GM23338 (cell line): ENCODE measurements at regions not wholly inside any gene's neighbourhood (a gene's known extent, or its start where the extent isn't known, plus 50 kb on each side); places are given as distances from the start of the nearest gene placed in this dataset.
A peak's percentile ranks its signal among the peaks of the same experiment; 100 is the strongest.

Source experiments
- ATAC-seq: fragments of 200-7000 bp; cut with Tn5 transposase; 3 replicates; pipeline ENCODE4 v1.9.1; 2020
- DNase-seq: peaks from one replicate; pipeline ENCODE4 v3.0.0-alpha.2; 2015; ENCODE audit warnings: low spot score
- H2AFZ ChIP-seq: fragments of 200-600 bp; sonication (generic); 2 replicates; pipeline ENCODE4 v1.8.0; 2016; ENCODE audit warnings: antibody characterized with exemption, mild to moderate bottlenecking, moderate library complexity
- H3F3A ChIP-seq: fragments of 200-600 bp; sonication (generic); replicated peaks from 2 replicates; pipeline ENCODE4 v1.8.0; 2017; ENCODE audit warnings: antibody characterized with exemption, mixed run types, low read depth
- H3K27ac ChIP-seq: fragments of 200-600 bp; sonication (generic); 2 replicates; pipeline ENCODE4 v1.6.1; 2016; ENCODE audit warnings: low read depth
- H3K27me3 ChIP-seq: fragments of 200-600 bp; sonication (generic); 2 replicates; pipeline ENCODE4 v1.8.0; 2016; ENCODE audit warnings: mild to moderate bottlenecking, mixed run types, moderate library complexity; ENCODE audit not compliant: insufficient read depth
- H3K36me3 ChIP-seq: fragments of 200-600 bp; sonication (generic); 2 replicates; pipeline ENCODE4 v1.8.0; 2016; ENCODE audit warnings: mild to moderate bottlenecking; ENCODE audit not compliant: insufficient read depth
- H3K4me1 ChIP-seq: fragments of 200-600 bp; sonication (generic); 2 replicates; pipeline ENCODE4 v1.8.0; 2016; ENCODE audit warnings: mild to moderate bottlenecking, moderate library complexity; ENCODE audit not compliant: insufficient read depth
- H3K4me2 ChIP-seq: fragments of 200-600 bp; sonication (generic); 2 replicates; pipeline ENCODE4 v1.7.1; 2017; ENCODE audit warnings: mixed run types
- H3K4me3 ChIP-seq: fragments of 200-600 bp; sonication (generic); 2 replicates; pipeline ENCODE4 v1.6.1; 2016; ENCODE audit warnings: mixed run types
- H3K79me2 ChIP-seq: fragments of 200-600 bp; sonication (generic); replicated peaks from 2 replicates; pipeline ENCODE4 v1.8.0; 2017; ENCODE audit warnings: mild to moderate bottlenecking; ENCODE audit not compliant: insufficient read depth
- H3K9me2 ChIP-seq: fragments of 200-600 bp; sonication (generic); 2 replicates; pipeline ENCODE4 v1.8.0; 2017; ENCODE audit not compliant: insufficient read depth
- H4K20me1 ChIP-seq: fragments of 200-600 bp; sonication (generic); replicated peaks from 2 replicates; pipeline ENCODE4 v1.8.0; 2017; ENCODE audit warnings: mild to moderate bottlenecking; ENCODE audit not compliant: insufficient read depth
- H3K27ac Mint-ChIP-seq: 2 replicates; pipeline ENCODE4 v1.8.0; 2020; ENCODE audit warnings: inconsistent platforms, mild to moderate bottlenecking, moderate library complexity, mixed read lengths
- H3K27me3 Mint-ChIP-seq: 3 replicates; pipeline ENCODE4 v1.8.0; 2022; ENCODE audit warnings: low read depth, mild to moderate bottlenecking, moderate library complexity, mixed read lengths, inconsistent platforms; ENCODE audit not compliant: insufficient read depth, poor library complexity
- H3K36me3 Mint-ChIP-seq: 3 replicates; pipeline ENCODE4 v1.8.0; 2021; ENCODE audit warnings: low read depth, mild to moderate bottlenecking, inconsistent platforms, moderate library complexity, mixed read lengths
- H3K4me1 Mint-ChIP-seq: 3 replicates; pipeline ENCODE4 v1.8.0; 2020; ENCODE audit warnings: mild to moderate bottlenecking, inconsistent platforms, mixed read lengths
- H3K4me3 Mint-ChIP-seq: 3 replicates; pipeline ENCODE4 v1.8.0; 2021; ENCODE audit warnings: moderate library complexity, mild to moderate bottlenecking, inconsistent platforms, mixed read lengths
- H3K9me3 Mint-ChIP-seq: 3 replicates; pipeline ENCODE4 v1.8.0; 2020; ENCODE audit warnings: moderate library complexity, mild to moderate bottlenecking, inconsistent platforms, mixed read lengths
- EZH2 ChIP-seq: fragments of 200-600 bp; sonication (generic); IDR thresholded peaks from one replicate; pipeline ENCODE4 v1.8.0; 2017; ENCODE audit warnings: antibody characterized with exemption, mild to moderate bottlenecking, low read depth; ENCODE audit not compliant: unreplicated experiment
- JUNB ChIP-seq: IDR thresholded peaks from one replicate; pipeline ENCODE4 v1.6.1; 2016; ENCODE audit warnings: antibody characterized with exemption; ENCODE audit not compliant: unreplicated experiment
- POLR2AphosphoS5 ChIP-seq: IDR thresholded peaks from 2 replicates; pipeline ENCODE4 v1.6.1; 2016; ENCODE audit warnings: antibody characterized with exemption, low read depth
- STAT1 ChIP-seq: IDR thresholded peaks from one replicate; pipeline ENCODE4 v1.6.1; 2016; ENCODE audit warnings: antibody characterized with exemption; ENCODE audit not compliant: unreplicated experiment
- TF ChIP-seq, protein P1 (sequence below): IDR thresholded peaks from one replicate; pipeline ENCODE4 v1.6.1; 2018; ENCODE audit warnings: antibody characterized with exemption; ENCODE audit not compliant: unreplicated experiment
- TF ChIP-seq, protein P2 (sequence below), 2 experiments: fragments of 200-600 bp in 1 of 2; sonication (generic) in 1 of 2; conservative IDR thresholded peaks; 2 replicates each; pipeline versions ENCODE4 v1.5.1 to v1.6.1; 2016 to 2017; ENCODE audit warnings: antibody characterized with exemption in 2 of 2, low read depth in 2 of 2, mild to moderate bottlenecking in 2 of 2, moderate library complexity in 1 of 2

DNA sequence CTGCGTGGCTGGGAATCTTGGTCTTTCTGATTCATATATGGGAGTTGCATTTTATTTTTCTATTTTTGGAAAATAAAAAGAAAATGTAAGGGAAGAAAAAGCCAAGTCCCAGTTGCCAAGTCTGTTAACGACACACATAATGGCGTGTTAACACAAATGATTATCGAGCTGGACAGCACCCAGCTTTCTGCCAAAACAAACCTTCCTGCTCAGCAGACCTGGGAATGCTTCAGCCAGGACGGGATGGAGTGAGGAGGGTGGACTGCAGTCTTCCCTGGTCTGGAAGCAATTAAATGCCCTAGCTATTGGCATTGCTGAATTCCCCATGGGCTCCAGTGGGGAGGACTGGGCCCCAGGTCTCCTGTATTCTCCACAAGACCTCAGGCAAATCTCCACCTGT is 184.2 kb upstream of the USP24 start:
- no peak overlapping the region for H2AFZ ChIP-seq
- Mint-ChIP-seq H3K27ac (no peak overlapping the region), H3K36me3 (no peaks in the 10 kb centered on the region), H3K4me3 (no peak overlapping the region), H3K4me1 (no peaks in the 10 kb centered on the region), H3K27me3 (no peaks in the 10 kb centered on the region), H3K9me3 (no peaks in the 10 kb centered on the region)
- no peaks in the 10 kb centered on the region for H3K79me2 ChIP-seq
- no peak for ATAC-seq
- H3F3A ChIP-seq = no peaks in the 10 kb centered on the region
- no peaks in the 10 kb centered on the region for H3K36me3 ChIP-seq
- H3K4me3 ChIP-seq = no peak overlapping the region
- no peaks in the 10 kb centered on the region for H3K4me1 ChIP-seq
- H3K27me3 ChIP-seq = no peaks in the 10 kb centered on the region
- H4K20me1 ChIP-seq = no peaks in the 10 kb centered on the region
- no peak overlapping the region for H3K4me2 ChIP-seq
- H3K27ac ChIP-seq = no peak overlapping the region
- no peak for DNase-seq
- TF ChIP-seq, protein P1, sequence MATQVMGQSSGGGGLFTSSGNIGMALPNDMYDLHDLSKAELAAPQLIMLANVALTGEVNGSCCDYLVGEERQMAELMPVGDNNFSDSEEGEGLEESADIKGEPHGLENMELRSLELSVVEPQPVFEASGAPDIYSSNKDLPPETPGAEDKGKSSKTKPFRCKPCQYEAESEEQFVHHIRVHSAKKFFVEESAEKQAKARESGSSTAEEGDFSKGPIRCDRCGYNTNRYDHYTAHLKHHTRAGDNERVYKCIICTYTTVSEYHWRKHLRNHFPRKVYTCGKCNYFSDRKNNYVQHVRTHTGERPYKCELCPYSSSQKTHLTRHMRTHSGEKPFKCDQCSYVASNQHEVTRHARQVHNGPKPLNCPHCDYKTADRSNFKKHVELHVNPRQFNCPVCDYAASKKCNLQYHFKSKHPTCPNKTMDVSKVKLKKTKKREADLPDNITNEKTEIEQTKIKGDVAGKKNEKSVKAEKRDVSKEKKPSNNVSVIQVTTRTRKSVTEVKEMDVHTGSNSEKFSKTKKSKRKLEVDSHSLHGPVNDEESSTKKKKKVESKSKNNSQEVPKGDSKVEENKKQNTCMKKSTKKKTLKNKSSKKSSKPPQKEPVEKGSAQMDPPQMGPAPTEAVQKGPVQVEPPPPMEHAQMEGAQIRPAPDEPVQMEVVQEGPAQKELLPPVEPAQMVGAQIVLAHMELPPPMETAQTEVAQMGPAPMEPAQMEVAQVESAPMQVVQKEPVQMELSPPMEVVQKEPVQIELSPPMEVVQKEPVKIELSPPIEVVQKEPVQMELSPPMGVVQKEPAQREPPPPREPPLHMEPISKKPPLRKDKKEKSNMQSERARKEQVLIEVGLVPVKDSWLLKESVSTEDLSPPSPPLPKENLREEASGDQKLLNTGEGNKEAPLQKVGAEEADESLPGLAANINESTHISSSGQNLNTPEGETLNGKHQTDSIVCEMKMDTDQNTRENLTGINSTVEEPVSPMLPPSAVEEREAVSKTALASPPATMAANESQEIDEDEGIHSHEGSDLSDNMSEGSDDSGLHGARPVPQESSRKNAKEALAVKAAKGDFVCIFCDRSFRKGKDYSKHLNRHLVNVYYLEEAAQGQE = no peak
- TF ChIP-seq STAT1 = no peak
- TF ChIP-seq POLR2AphosphoS5 = no peak
- TF ChIP-seq EZH2 = no peak
- no peak for TF ChIP-seq JUNB
- 0 out of 2 replicates have a peak, but pooled peaks cover 13% of the 10 kb centered on the region for H3K9me2 ChIP-seq

DNA sequence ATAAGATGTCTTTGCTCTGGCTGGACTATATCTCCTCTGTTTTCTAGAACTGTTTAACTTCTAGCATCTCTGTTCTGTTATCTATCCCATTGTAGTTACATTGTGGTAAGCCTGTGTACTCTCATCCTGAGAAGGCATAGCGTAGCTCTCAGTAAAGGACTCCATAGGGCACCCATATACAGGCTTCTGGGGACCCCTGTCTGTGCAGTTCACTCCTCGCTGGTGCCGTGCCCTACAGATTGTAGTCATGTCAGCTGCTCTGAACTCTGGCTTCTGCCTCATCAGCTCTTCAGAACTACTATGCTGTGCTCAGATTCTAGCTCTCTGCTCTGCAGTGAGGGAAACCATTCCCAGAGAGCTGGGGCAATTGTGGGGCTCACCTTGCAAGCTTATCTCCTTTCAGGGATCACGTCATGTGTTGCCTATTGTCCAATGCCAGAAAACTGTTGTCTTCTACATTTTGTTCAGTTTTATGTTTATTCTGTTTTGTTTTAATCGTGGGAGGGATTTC is 181.3 kb upstream of the USP24 start:
- H3K27me3 ChIP-seq = no peaks in the 10 kb centered on the region
- Mint-ChIP-seq H3K27ac (no peak overlapping the region), H3K27me3 (peaks cover 2% of the 10 kb centered on the region), H3K4me1 (no peaks in the 10 kb centered on the region), H3K4me3 (no peak overlapping the region), H3K36me3 (no peaks in the 10 kb centered on the region), H3K9me3 (no peaks in the 10 kb centered on the region)
- H3K9me2 ChIP-seq = 0 out of 2 replicates have a peak, but pooled peaks cover 9% of the 10 kb centered on the region
- TF ChIP-seq, protein P2, sequence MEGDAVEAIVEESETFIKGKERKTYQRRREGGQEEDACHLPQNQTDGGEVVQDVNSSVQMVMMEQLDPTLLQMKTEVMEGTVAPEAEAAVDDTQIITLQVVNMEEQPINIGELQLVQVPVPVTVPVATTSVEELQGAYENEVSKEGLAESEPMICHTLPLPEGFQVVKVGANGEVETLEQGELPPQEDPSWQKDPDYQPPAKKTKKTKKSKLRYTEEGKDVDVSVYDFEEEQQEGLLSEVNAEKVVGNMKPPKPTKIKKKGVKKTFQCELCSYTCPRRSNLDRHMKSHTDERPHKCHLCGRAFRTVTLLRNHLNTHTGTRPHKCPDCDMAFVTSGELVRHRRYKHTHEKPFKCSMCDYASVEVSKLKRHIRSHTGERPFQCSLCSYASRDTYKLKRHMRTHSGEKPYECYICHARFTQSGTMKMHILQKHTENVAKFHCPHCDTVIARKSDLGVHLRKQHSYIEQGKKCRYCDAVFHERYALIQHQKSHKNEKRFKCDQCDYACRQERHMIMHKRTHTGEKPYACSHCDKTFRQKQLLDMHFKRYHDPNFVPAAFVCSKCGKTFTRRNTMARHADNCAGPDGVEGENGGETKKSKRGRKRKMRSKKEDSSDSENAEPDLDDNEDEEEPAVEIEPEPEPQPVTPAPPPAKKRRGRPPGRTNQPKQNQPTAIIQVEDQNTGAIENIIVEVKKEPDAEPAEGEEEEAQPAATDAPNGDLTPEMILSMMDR (conservative IDR thresholded peaks at IDR 0.05; ENCODE audit: low read depth in 2 of 2) = 0 out of 4 replicates have a peak, but pooled peaks of 1 of the 2 experiments have one; percentile 1
- no peak for TF ChIP-seq STAT1
- H3F3A ChIP-seq = no peaks in the 10 kb centered on the region
- DNase-seq = no peak
- H3K27ac ChIP-seq = no peak overlapping the region
- H3K4me2 ChIP-seq = no peak overlapping the region
- H3K36me3 ChIP-seq = no peaks in the 10 kb centered on the region
- H3K4me1 ChIP-seq = no peaks in the 10 kb centered on the region
- H3K79me2 ChIP-seq = no peaks in the 10 kb centered on the region
- H4K20me1 ChIP-seq = no peaks in the 10 kb centered on the region
- H2AFZ ChIP-seq = no peak overlapping the region
- ATAC-seq = no peak
- H3K4me3 ChIP-seq = no peak overlapping the region
